PFSK-1 (cell line): ENCODE measurements at regions not wholly inside any gene's neighbourhood (a gene's known extent, or its start where the extent isn't known, plus 50 kb on each side); places are given as distances from the start of the nearest gene placed in this dataset.

ENCODE experiments used
- FOXP2 ChIP-seq: optimal IDR thresholded peaks from 2 replicates; pipeline ENCODE3; 2011; ENCODE audit warnings: borderline replicate concordance, control low read depth, inconsistent platforms; ENCODE audit not compliant: insufficient read depth; ENCODE audit errors: extremely low read length, extremely low read depth
- POLR2AphosphoS5 ChIP-seq: IDR thresholded peaks from 2 replicates; pipeline ENCODE4 v1.6.1; 2012; ENCODE audit warnings: low read depth, mild to moderate bottlenecking, control low read depth, low read length, moderate library complexity
- SIN3A ChIP-seq: IDR thresholded peaks from 2 replicates; pipeline ENCODE4 v1.6.1; 2012; ENCODE audit warnings: mild to moderate bottlenecking, low read length, moderate library complexity, borderline replicate concordance; ENCODE audit not compliant: insufficient read depth
- TAF1 ChIP-seq: IDR thresholded peaks from 2 replicates; pipeline ENCODE4 v1.6.1; 2012; ENCODE audit warnings: low read length, control low read depth, borderline replicate concordance; ENCODE audit not compliant: insufficient read depth
- TF ChIP-seq, protein P1 (sequence below), 2 experiments: IDR thresholded peaks; 2 replicates each; pipeline versions ENCODE4 v1.6.1 to v1.8.0; 2011 to 2012; ENCODE audit warnings: low read depth in 2 of 2, low read length in 2 of 2, control low read depth in 1 of 2, inconsistent platforms in 1 of 2, mild to moderate bottlenecking in 1 of 2, moderate library complexity in 1 of 2; ENCODE audit not compliant: insufficient read depth in 1 of 2

DNA sequence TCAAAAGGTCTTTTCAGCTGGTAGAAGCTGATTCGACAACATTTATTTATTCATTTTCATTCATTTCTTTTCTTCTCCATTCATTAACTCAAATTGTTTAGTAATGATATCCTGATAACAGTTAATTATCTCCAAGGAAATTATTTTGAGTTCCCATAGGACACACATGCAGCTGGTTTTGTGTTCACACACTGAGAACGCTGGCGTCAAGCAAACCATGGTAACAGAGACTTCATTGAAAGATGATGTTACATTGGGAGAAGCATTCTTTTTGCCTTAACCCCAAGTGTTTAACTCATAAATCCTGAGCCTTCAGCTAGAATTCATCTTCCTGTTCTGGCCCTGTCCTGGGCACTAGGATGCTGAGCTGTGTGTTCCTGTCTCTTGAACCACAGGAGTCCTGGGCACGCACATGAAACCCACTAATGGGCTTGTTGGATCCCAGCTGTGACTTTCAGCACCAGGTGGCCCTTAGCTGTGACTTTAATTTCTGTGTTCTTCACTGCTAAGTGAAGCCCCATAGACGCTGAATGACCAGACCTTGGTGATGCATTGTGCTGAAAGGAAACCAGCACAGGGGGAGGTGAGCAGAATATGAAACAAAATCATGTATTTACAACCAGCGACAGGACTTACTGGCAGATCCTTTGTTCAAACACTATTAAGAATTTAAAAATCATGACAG, 121.5 kb upstream of the PRSS58 start:
- TF ChIP-seq, protein P1, sequence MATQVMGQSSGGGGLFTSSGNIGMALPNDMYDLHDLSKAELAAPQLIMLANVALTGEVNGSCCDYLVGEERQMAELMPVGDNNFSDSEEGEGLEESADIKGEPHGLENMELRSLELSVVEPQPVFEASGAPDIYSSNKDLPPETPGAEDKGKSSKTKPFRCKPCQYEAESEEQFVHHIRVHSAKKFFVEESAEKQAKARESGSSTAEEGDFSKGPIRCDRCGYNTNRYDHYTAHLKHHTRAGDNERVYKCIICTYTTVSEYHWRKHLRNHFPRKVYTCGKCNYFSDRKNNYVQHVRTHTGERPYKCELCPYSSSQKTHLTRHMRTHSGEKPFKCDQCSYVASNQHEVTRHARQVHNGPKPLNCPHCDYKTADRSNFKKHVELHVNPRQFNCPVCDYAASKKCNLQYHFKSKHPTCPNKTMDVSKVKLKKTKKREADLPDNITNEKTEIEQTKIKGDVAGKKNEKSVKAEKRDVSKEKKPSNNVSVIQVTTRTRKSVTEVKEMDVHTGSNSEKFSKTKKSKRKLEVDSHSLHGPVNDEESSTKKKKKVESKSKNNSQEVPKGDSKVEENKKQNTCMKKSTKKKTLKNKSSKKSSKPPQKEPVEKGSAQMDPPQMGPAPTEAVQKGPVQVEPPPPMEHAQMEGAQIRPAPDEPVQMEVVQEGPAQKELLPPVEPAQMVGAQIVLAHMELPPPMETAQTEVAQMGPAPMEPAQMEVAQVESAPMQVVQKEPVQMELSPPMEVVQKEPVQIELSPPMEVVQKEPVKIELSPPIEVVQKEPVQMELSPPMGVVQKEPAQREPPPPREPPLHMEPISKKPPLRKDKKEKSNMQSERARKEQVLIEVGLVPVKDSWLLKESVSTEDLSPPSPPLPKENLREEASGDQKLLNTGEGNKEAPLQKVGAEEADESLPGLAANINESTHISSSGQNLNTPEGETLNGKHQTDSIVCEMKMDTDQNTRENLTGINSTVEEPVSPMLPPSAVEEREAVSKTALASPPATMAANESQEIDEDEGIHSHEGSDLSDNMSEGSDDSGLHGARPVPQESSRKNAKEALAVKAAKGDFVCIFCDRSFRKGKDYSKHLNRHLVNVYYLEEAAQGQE (IDR thresholded peaks at IDR 0.05; ENCODE audit: insufficient read depth in 1 of 2, low read depth in 2 of 2, low read length in 2 of 2), result no peak
- TF ChIP-seq POLR2AphosphoS5 (no peak), FOXP2 (no peak), SIN3A (no peak), TAF1 (no peak)

DNA sequence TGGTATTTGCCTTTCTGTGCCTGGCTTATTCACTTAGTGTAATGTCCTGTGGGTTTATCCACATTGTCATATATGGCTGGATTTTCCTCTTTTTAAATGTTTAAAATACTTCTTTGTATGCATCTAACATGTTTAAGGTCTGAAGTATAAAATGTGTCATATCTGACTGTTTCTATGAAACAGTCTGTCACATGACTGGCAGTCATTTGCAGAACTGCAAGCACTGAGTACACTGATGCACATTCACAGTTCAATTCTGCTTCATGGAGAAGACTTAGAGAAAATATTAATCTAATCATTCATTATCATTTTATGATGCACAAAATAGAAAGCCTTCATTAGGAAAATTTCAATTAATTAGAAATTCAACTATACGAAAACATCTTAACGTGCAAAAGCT, 119.7 kb upstream of the PRSS58 start:
- TF ChIP-seq POLR2AphosphoS5, result no peak
- TF ChIP-seq FOXP2, result no peak
- TF ChIP-seq, protein P1 (IDR thresholded peaks at IDR 0.05; ENCODE audit: insufficient read depth in 1 of 2, low read depth in 2 of 2, low read length in 2 of 2), result no peak
- no peak for TF ChIP-seq TAF1
- no peak for TF ChIP-seq SIN3A

DNA sequence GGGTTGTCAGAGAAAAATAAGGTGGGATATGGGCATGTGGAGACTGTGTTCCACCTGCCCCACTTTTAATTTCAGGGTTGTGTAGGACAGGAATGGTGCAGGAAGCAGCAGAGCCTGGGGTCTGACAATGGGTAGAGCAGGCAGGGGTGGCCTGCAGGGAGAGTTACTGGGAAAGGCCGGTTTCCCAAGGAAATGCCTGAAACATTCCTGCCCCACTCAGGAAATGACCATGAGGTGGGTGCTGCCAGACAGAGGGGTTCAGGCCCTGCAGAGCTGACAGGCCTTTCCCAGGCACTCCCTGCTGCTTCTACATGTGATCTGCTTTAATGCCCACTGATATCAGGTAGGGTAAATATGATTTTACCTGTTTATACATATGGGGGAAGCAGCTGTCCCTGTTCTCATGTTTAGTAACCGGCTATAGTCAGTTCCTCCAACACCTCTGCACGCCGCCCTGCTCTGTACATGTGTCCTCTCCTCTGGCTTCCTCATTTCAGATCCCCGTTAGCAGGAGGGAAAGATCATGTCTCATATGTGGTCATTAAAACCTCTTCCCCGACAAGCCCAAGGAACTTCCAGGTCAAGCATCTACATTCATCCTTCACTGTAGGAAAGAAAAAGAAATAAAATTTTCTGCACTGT, 118.6 kb upstream of the PRSS58 start:
- TF ChIP-seq FOXP2, result no peak
- TF ChIP-seq, protein P1 (IDR thresholded peaks at IDR 0.05; ENCODE audit: insufficient read depth in 1 of 2, low read depth in 2 of 2, low read length in 2 of 2), result no peak
- TF ChIP-seq TAF1, result no peak
- TF ChIP-seq POLR2AphosphoS5, result no peak
- TF ChIP-seq SIN3A, result no peak

DNA sequence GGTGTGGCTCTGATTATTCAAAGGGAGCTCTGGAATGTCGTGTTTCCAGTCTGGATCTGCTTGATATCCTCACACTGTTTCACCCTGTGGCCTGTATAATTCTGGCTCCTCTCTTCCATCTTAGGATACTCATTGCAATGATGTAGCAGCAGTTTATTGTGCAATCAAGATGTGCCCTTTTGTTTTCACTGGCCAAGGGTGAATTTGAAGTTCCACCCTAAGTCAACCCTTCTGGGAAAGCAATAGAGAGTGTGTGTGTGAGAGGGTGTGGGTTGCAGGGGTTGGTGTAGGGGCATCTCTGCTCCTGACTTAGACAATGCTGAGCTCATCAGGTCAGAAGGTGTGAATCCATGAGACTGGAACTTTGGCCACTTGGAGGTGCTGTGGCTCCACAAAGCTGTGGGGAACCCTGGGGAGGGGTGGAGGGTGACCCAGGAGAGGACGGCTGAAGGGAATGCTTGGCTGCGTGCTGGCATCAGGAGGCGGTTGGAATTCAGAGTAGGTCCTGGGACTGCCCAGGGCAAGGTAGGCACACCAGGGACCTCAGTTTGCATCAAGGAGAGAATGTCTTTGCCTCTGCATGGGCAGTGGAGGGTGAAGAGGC, 118.0 kb upstream of the PRSS58 start:
- no peak for TF ChIP-seq TAF1
- no peak for TF ChIP-seq FOXP2
- no peak for TF ChIP-seq SIN3A
- TF ChIP-seq, protein P1 (IDR thresholded peaks at IDR 0.05; ENCODE audit: insufficient read depth in 1 of 2, low read depth in 2 of 2, low read length in 2 of 2), result no peak
- no peak for TF ChIP-seq POLR2AphosphoS5
